H1 (cell line): ENCODE measurements at regions not wholly inside any gene's neighbourhood (a gene's known extent, or its start where the extent isn't known, plus 50 kb on each side); places are given as distances from the start of the nearest gene placed in this dataset.

Experiments used
- CTCF ChIA-PET: fragments of 300-600 bp; sonication (Branson Sonifier 250); formaldehyde crosslinking; loops from one replicate; lab custom pipeline; 2021; ENCODE audit not compliant: partially characterized antibody; lab: Charles Lee
- POLR2A ChIA-PET: fragments of 300-600 bp; sonication (Branson Sonifier 250); formaldehyde crosslinking; loops from one replicate; lab custom pipeline; 2021; ENCODE audit warnings: inconsistent platforms; ENCODE audit not compliant: partially characterized antibody; lab: Charles Lee
- DNase-seq, 2 experiments: peaks; one replicate each; pipeline versions ENCODE4 v3.0.0 to v3.0.0-alpha.2; 2010 to 2022; ENCODE audit warnings: low spot score in 2 of 2, low read depth in 1 of 2, mixed read lengths in 1 of 2
- FAIRE-seq: peaks from 2 replicates; lab custom pipeline; 2011; peaks lifted over from hg19 to GRCh38; lab: Jason Lieb, UNC
- H2AFZ ChIP-seq: 2 replicates; pipeline ENCODE4 v1.8.1; 2012; ENCODE audit warnings: low read length, inconsistent platforms
- H2AK5ac ChIP-seq: 2 replicates; pipeline ENCODE4 v1.6.1; 2013; ENCODE audit warnings: low read depth, low read length
- H2BK120ac ChIP-seq: replicated peaks from 2 replicates; pipeline ENCODE3; 2013; ENCODE audit warnings: low read depth, low read length, inconsistent platforms
- H2BK12ac ChIP-seq: 2 replicates; pipeline ENCODE4 v1.6.1; 2013; ENCODE audit warnings: low read depth, low read length
- H2BK15ac ChIP-seq: 2 replicates; pipeline ENCODE4 v1.6.1; 2013; ENCODE audit warnings: low read length
- H2BK20ac ChIP-seq: 2 replicates; pipeline ENCODE4 v1.6.1; 2013; ENCODE audit warnings: low read length
- H2BK5ac ChIP-seq: 2 replicates; pipeline ENCODE4 v1.6.1; 2013; ENCODE audit warnings: low read depth, low read length
- H3K14ac ChIP-seq: 2 replicates; pipeline ENCODE4 v1.6.1; 2013; ENCODE audit warnings: inconsistent platforms; ENCODE audit not compliant: insufficient read length
- H3K18ac ChIP-seq: 2 replicates; pipeline ENCODE4 v1.6.1; 2013; ENCODE audit warnings: low read length; ENCODE audit errors: extremely low read depth
- H3K23ac ChIP-seq: 2 replicates; pipeline ENCODE4 v1.6.1; 2013; ENCODE audit warnings: inconsistent platforms; ENCODE audit not compliant: insufficient read length
- H3K23me2 ChIP-seq: 2 replicates; pipeline ENCODE4 v1.6.1; 2013; ENCODE audit warnings: low read depth, low read length
- H3K27ac ChIP-seq: 2 replicates; pipeline ENCODE4 v1.6.1; 2011; ENCODE audit warnings: low read depth, low read length, inconsistent platforms
- H3K27me3 ChIP-seq, 4 experiments: replicated peaks in 1 of 4; 1 replicate in 1 of 4; 2 replicates in 3 of 4; pipeline versions ENCODE4 v1.6.1 to v1.8.1; 2011 to 2013; ENCODE audit warnings: low read length in 3 of 4, mild to moderate bottlenecking in 3 of 4, inconsistent platforms in 2 of 4, mixed read lengths in 2 of 4, moderate library complexity in 1 of 4; ENCODE audit not compliant: control insufficient read depth in 3 of 4, insufficient read depth in 3 of 4; ENCODE audit errors: extremely low read depth in 1 of 4
- H3K36me3 ChIP-seq, 4 experiments: 2 replicates each; pipeline versions ENCODE4 v1.6.1 to v1.8.1; 2011 to 2013; ENCODE audit warnings: mild to moderate bottlenecking in 4 of 4, low read length in 3 of 4, moderate library complexity in 2 of 4, control low read depth in 1 of 4, inconsistent platforms in 1 of 4; ENCODE audit not compliant: insufficient read depth in 4 of 4, control insufficient read depth in 2 of 4
- H3K4ac ChIP-seq: replicated peaks from 2 replicates; pipeline ENCODE3; 2013; ENCODE audit warnings: low read length, low read depth, mixed read lengths, inconsistent platforms; ENCODE audit not compliant: insufficient read length
- H3K4me1 ChIP-seq, 4 experiments: replicated peaks in 1 of 4; 1 replicate in 1 of 4; 2 replicates in 3 of 4; pipeline versions ENCODE4 v1.6.1 to v1.8.1; 2011 to 2013; ENCODE audit warnings: low read length in 3 of 4, inconsistent platforms in 2 of 4, mixed read lengths in 1 of 4; ENCODE audit not compliant: insufficient read depth in 4 of 4, control insufficient read depth in 3 of 4
- H3K4me2 ChIP-seq, 2 experiments: 2 replicates each; pipeline versions ENCODE4 v1.6.1 to v1.8.1; 2011 to 2013; ENCODE audit warnings: low read depth in 2 of 2, low read length in 2 of 2, control low read depth in 1 of 2, inconsistent platforms in 1 of 2, mild to moderate bottlenecking in 1 of 2; ENCODE audit not compliant: insufficient read depth in 1 of 2
- H3K4me3 ChIP-seq, 4 experiments: fragments of 200-600, 300-600 bp in 1 of 4; sonication (generic), shearing (Covaris generic), sonication (Bioruptor Twin) in 1 of 4; 2 replicates each; pipeline versions ENCODE4 v1.5.1 to v1.8.1; 2011 to 2016; ENCODE audit warnings: low read length in 4 of 4, low read depth in 3 of 4, control low read depth in 2 of 4, inconsistent platforms in 2 of 4, mild to moderate bottlenecking in 2 of 4, mixed read lengths in 1 of 4, moderate library complexity in 1 of 4; ENCODE audit not compliant: insufficient read depth in 2 of 4; ENCODE audit errors: extremely low read depth in 1 of 4
- H3K56ac ChIP-seq: replicated peaks from 2 replicates; pipeline ENCODE3; 2013; ENCODE audit warnings: low read depth, mild to moderate bottlenecking, mixed read lengths, low read length, inconsistent platforms; ENCODE audit not compliant: insufficient read length
- H3K79me1 ChIP-seq: 2 replicates; pipeline ENCODE4 v1.6.1; 2013; ENCODE audit warnings: low read depth, low read length, control low read depth
- H3K79me2 ChIP-seq, 2 experiments: 2 replicates each; pipeline versions ENCODE4 v1.6.1 to v1.8.1; 2012 to 2013; ENCODE audit warnings: low read length in 2 of 2, mild to moderate bottlenecking in 2 of 2, inconsistent platforms in 1 of 2; ENCODE audit not compliant: insufficient read depth in 2 of 2, control insufficient read depth in 1 of 2
- H3K9ac ChIP-seq, 4 experiments: replicated peaks in 1 of 4; 1 replicate in 1 of 4; 2 replicates in 3 of 4; pipeline versions ENCODE4 v1.6.1 to v1.8.1; 2011 to 2013; ENCODE audit warnings: low read depth in 3 of 4, low read length in 3 of 4, control low read depth in 2 of 4, mild to moderate bottlenecking in 2 of 4, moderate library complexity in 2 of 4, inconsistent platforms in 1 of 4; ENCODE audit errors: extremely low read depth in 1 of 4
- H3K9me3 ChIP-seq, 2 experiments: 2 replicates each; pipeline versions ENCODE4 v1.6.1 to v1.8.1; 2012 to 2013; ENCODE audit warnings: mild to moderate bottlenecking in 2 of 2, moderate library complexity in 2 of 2, control low read depth in 1 of 2, inconsistent platforms in 1 of 2, low read depth in 1 of 2, low read length in 1 of 2, mixed read lengths in 1 of 2; ENCODE audit not compliant: insufficient read depth in 2 of 2
- H4K20me1 ChIP-seq, 2 experiments: replicated peaks in 1 of 2; 2 replicates each; pipeline versions ENCODE3 to v1.8.1; 2011 to 2013; ENCODE audit warnings: inconsistent platforms in 2 of 2, low read length in 2 of 2, mild to moderate bottlenecking in 1 of 2; ENCODE audit not compliant: insufficient read depth in 2 of 2, control insufficient read depth in 1 of 2
- H4K5ac ChIP-seq: 2 replicates; pipeline ENCODE4 v1.6.1; 2013; ENCODE audit warnings: low read length, low read depth, mixed read lengths, inconsistent platforms; ENCODE audit not compliant: insufficient read length
- H4K8ac ChIP-seq: 2 replicates; pipeline ENCODE4 v1.8.0; 2013; ENCODE audit warnings: mild to moderate bottlenecking, moderate library complexity, low read length, inconsistent platforms; ENCODE audit not compliant: insufficient read depth; ENCODE audit errors: extremely low read depth
- H4K91ac ChIP-seq: replicated peaks from 2 replicates; pipeline ENCODE3; 2013; ENCODE audit warnings: low read length, mixed read lengths, inconsistent platforms; ENCODE audit not compliant: insufficient read length
- BCL11A ChIP-seq, 2 experiments: IDR thresholded peaks; one replicate each; pipeline ENCODE4 v1.6.1; 2011; ENCODE audit warnings: low read depth in 2 of 2, low read length in 2 of 2, mild to moderate bottlenecking in 2 of 2
- CBX5 ChIP-seq: fragments of 300-800, 300-1000 bp; sonication (generic); IDR thresholded peaks from 2 replicates; pipeline ENCODE4 v1.7.1; 2016; ENCODE audit warnings: antibody characterized with exemption, low read length, low read depth
- HDAC6 ChIP-seq: IDR thresholded peaks from one replicate; pipeline ENCODE4 v1.7.1; 2012; ENCODE audit warnings: low read depth, mild to moderate bottlenecking, inconsistent platforms, low read length, moderate library complexity
- KDM5A ChIP-seq: fragments of 200-600 bp; IDR thresholded peaks from 2 replicates; pipeline ENCODE4 v1.7.1; 2012; ENCODE audit warnings: mild to moderate bottlenecking, low read length, inconsistent platforms, mixed read lengths
- NRF1 ChIP-seq: IDR thresholded peaks from 2 replicates; pipeline ENCODE4 v1.6.1; 2011; ENCODE audit warnings: mild to moderate bottlenecking, low read depth, low read length, improper control_type of control experiment
- PHF8 ChIP-seq: fragments of 200-600 bp; sonication (generic); conservative IDR thresholded peaks from 2 replicates; pipeline ENCODE4 v1.7.1; 2012; ENCODE audit warnings: low read depth, mild to moderate bottlenecking, inconsistent platforms, low read length, moderate library complexity
- POLR2AphosphoS5 ChIP-seq: IDR thresholded peaks from 2 replicates; pipeline ENCODE4 v1.6.1; 2011; ENCODE audit warnings: low read depth, low read length
- POU5F1 ChIP-seq: IDR thresholded peaks from 2 replicates; pipeline ENCODE4 v1.6.1; 2011; ENCODE audit warnings: low read depth, mild to moderate bottlenecking, low read length, moderate library complexity
- SRF ChIP-seq: IDR thresholded peaks from 2 replicates; pipeline ENCODE4 v1.6.1; 2011; ENCODE audit warnings: mild to moderate bottlenecking, low read depth, low read length, moderate library complexity
- TAF1 ChIP-seq: IDR thresholded peaks from 2 replicates; pipeline ENCODE4 v1.6.1; 2011; ENCODE audit warnings: mild to moderate bottlenecking, low read depth, low read length
- TEAD4 ChIP-seq: IDR thresholded peaks from 2 replicates; pipeline ENCODE4 v1.6.1; 2012; ENCODE audit warnings: low read depth, low read length, inconsistent platforms, mixed read lengths
- ZNF274 ChIP-seq: IDR thresholded peaks from 2 replicates; pipeline ENCODE4 v1.7.0; 2012; ENCODE audit warnings: low read length, borderline replicate concordance; ENCODE audit errors: extremely low read depth
- WGBS, 2 experiments: shearing (Covaris generic) in 1 of 2; methylation state at CpG; one replicate each; pipeline versions ENCODE4 v1.1.6 to v1.1.7; 2013 to 2015; ENCODE audit warnings: low lambda C conversion rate in 2 of 2, mixed read lengths in 2 of 2, inconsistent platforms in 1 of 2, low coverage in 1 of 2, missing lambda C conversion rate in 1 of 2; ENCODE audit not compliant: insufficient replicate concordance in 2 of 2, insufficient coverage in 1 of 2, insufficient read length in 1 of 2; ENCODE audit errors: extremely low coverage in 1 of 2, missing lambda C conversion rate in 1 of 2; 5-methylcytosine and 5-hydroxymethylcytosine counted together
- TF ChIP-seq, protein P1 (sequence below): IDR thresholded peaks from 2 replicates; pipeline ENCODE4 v1.6.1; 2012; ENCODE audit warnings: low read length, inconsistent platforms

- Histone ChIP-seq H2BK15ac (no peak overlapping the region), H3K79me2 (no peaks in the 10 kb centered on the region), H4K8ac (no peak overlapping the region; the same call in 1 of the 2 replicates), H3K14ac (peak overlapping the region; percentile 2), H3K36me3 (no peaks in the 10 kb centered on the region; a peak in 1 of 8 replicates), H3K4me3 (no peak overlapping the region; a peak in 1 of 8 replicates), H3K18ac (no peak overlapping the region), H2BK20ac (no peak overlapping the region), H3K4me2 (no peak overlapping the region; a peak in 1 of 4 replicates), H4K5ac (no peak overlapping the region), H3K4ac (peak overlapping the region; percentile 57), H4K91ac (peak overlapping the region; percentile 42), H3K27me3 (no peaks in the 10 kb centered on the region), H3K4me1 (no peaks in the 10 kb centered on the region), H2AK5ac (peak overlapping the region; percentile 77; the same call in 1 of the 2 replicates), H3K23me2 (peaks cover 11% of the 10 kb centered on the region; the same call in 1 of the 2 replicates), H3K9ac (no peak overlapping the region; a peak in 1 of 7 replicates), H4K20me1 (peaks cover 3 to 10% of the 10 kb centered on the region in 2 experiments), H2AFZ (no peak overlapping the region), H3K27ac (no peak overlapping the region), H3K79me1 (no peaks in the 10 kb centered on the region), H2BK5ac (no peak overlapping the region), H3K9me3 (peaks cover 2 to 11% of the 10 kb centered on the region in 2 experiments; a peak in 3 of 4 replicates), H3K23ac (no peak overlapping the region), H2BK12ac (0 out of 2 replicates have a peak overlapping the region, but pooled peaks have one; percentile 0), H3K56ac (peak overlapping the region; percentile 96), H2BK120ac (no peak overlapping the region)
- CTCF ChIA-PET = no interaction called here
- WGBS, 2 experiments = 85% methylated on average over 4 of the region's 4 CpGs; no CpG with 5 or more reads in 1 of the 2 experiments
- FAIRE-seq (peak; percentile 57), DNase-seq (no peak)
- POLR2A ChIA-PET = no interaction called here
- no peak for TF ChIP-seq POLR2AphosphoS5
- no peak for TF ChIP-seq SRF
- TF ChIP-seq NRF1 = no peak
- no peak for TF ChIP-seq KDM5A
- no peak for TF ChIP-seq PHF8
- TF ChIP-seq TAF1 = no peak
- TF ChIP-seq ZNF274 = no peak
- TF ChIP-seq BCL11A (IDR thresholded peaks at IDR 0.05; ENCODE audit: low read depth in 2 of 2, low read length in 2 of 2) = no peak
- no peak for TF ChIP-seq POU5F1
- TF ChIP-seq HDAC6 = no peak
- TF ChIP-seq, protein P1, sequence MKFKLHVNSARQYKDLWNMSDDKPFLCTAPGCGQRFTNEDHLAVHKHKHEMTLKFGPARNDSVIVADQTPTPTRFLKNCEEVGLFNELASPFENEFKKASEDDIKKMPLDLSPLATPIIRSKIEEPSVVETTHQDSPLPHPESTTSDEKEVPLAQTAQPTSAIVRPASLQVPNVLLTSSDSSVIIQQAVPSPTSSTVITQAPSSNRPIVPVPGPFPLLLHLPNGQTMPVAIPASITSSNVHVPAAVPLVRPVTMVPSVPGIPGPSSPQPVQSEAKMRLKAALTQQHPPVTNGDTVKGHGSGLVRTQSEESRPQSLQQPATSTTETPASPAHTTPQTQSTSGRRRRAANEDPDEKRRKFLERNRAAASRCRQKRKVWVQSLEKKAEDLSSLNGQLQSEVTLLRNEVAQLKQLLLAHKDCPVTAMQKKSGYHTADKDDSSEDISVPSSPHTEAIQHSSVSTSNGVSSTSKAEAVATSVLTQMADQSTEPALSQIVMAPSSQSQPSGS = no peak
- no peak for TF ChIP-seq TEAD4
- no peak for TF ChIP-seq CBX5
Observed at GRCh38 chr2:3971652-3972192, 268.3 kb downstream of the DCDC2C start.
